ENCODE measurements at regions not wholly inside any gene's neighbourhood (a gene's known extent, or its start where the extent isn't known, plus 50 kb on each side); places are given as distances from the start of the nearest gene placed in this dataset.

GRCh38 chr1:102107441-102107840, 110.7 kb upstream of the OLFM3 start:
- Histone ChIP-seq H3K4me2 (ENCODE audit: low read depth, low read length) (no peak overlapping the region), H3K4me3 (ENCODE audit: low read length) (no peak overlapping the region), H3K4me1 (ENCODE audit: low read length) (no peaks in the 10 kb centered on the region), H3K9ac (ENCODE audit: low read length) (no peak overlapping the region), H3K79me2 (ENCODE audit: low read length) (no peaks in the 10 kb centered on the region), H3K36me3 (replicated peaks; ENCODE audit: insufficient read depth, low read length) (no peaks in the 10 kb centered on the region), H3K9me2 (replicated peaks; ENCODE audit: insufficient read depth, low read length) (no peaks in the 10 kb centered on the region), H4K20me1 (ENCODE audit: insufficient read depth, low read length) (no peaks in the 10 kb centered on the region), H3F3A (ENCODE audit: insufficient read depth, low read length) (no peaks in the 10 kb centered on the region), H3K27me3 (replicated peaks; ENCODE audit: insufficient read depth, low read length) (no peaks in the 10 kb centered on the region), H2AFZ (ENCODE audit: low read length) (no peak overlapping the region), H3K9me3 (replicated peaks; ENCODE audit: insufficient read depth, low read length) (no peaks in the 10 kb centered on the region), H3K27ac (ENCODE audit: low read length) (no peak overlapping the region)
- TF ChIP-seq EZH2phosphoT487 (IDR thresholded peaks at IDR 0.05; ENCODE audit: low read length) (no peak), EZH2 (optimal IDR thresholded peaks at IDR 0.05; ENCODE audit: low read depth, low read length) (no peak)
- TF ChIP-seq, protein P1, sequence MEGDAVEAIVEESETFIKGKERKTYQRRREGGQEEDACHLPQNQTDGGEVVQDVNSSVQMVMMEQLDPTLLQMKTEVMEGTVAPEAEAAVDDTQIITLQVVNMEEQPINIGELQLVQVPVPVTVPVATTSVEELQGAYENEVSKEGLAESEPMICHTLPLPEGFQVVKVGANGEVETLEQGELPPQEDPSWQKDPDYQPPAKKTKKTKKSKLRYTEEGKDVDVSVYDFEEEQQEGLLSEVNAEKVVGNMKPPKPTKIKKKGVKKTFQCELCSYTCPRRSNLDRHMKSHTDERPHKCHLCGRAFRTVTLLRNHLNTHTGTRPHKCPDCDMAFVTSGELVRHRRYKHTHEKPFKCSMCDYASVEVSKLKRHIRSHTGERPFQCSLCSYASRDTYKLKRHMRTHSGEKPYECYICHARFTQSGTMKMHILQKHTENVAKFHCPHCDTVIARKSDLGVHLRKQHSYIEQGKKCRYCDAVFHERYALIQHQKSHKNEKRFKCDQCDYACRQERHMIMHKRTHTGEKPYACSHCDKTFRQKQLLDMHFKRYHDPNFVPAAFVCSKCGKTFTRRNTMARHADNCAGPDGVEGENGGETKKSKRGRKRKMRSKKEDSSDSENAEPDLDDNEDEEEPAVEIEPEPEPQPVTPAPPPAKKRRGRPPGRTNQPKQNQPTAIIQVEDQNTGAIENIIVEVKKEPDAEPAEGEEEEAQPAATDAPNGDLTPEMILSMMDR (IDR thresholded peaks at IDR 0.05; ENCODE audit: low read length) = no peak
- DNase-seq = no peak

GRCh38 chr1:102105931-102106550, 109.3 kb upstream of the OLFM3 start:
- Histone ChIP-seq H3K9ac (ENCODE audit: low read length) (no peak overlapping the region), H3K79me2 (ENCODE audit: low read length) (no peaks in the 10 kb centered on the region), H3K9me3 (replicated peaks; ENCODE audit: insufficient read depth, low read length) (no peaks in the 10 kb centered on the region), H3K27ac (ENCODE audit: low read length) (no peak overlapping the region), H3K27me3 (replicated peaks; ENCODE audit: insufficient read depth, low read length) (no peaks in the 10 kb centered on the region), H3K4me1 (ENCODE audit: low read length) (no peaks in the 10 kb centered on the region), H2AFZ (ENCODE audit: low read length) (no peak overlapping the region), H3F3A (ENCODE audit: insufficient read depth, low read length) (no peaks in the 10 kb centered on the region), H4K20me1 (ENCODE audit: insufficient read depth, low read length) (no peaks in the 10 kb centered on the region), H3K4me3 (ENCODE audit: low read length) (no peak overlapping the region), H3K36me3 (replicated peaks; ENCODE audit: insufficient read depth, low read length) (no peaks in the 10 kb centered on the region), H3K9me2 (replicated peaks; ENCODE audit: insufficient read depth, low read length) (no peaks in the 10 kb centered on the region), H3K4me2 (ENCODE audit: low read depth, low read length) (no peak overlapping the region)
- no peak for DNase-seq
- no peak for TF ChIP-seq EZH2phosphoT487 (IDR thresholded peaks at IDR 0.05; ENCODE audit: low read length)

GRCh38 chr1:102103646-102104045, 106.9 kb upstream of the OLFM3 start:
- Histone ChIP-seq H3K27me3 (replicated peaks; ENCODE audit: insufficient read depth, low read length) (no peaks in the 10 kb centered on the region), H3K4me2 (ENCODE audit: low read depth, low read length) (no peak overlapping the region), H3K79me2 (ENCODE audit: low read length) (no peaks in the 10 kb centered on the region), H3K27ac (ENCODE audit: low read length) (no peak overlapping the region), H2AFZ (ENCODE audit: low read length) (no peak overlapping the region), H4K20me1 (ENCODE audit: insufficient read depth, low read length) (no peaks in the 10 kb centered on the region), H3K9me3 (replicated peaks; ENCODE audit: insufficient read depth, low read length) (no peaks in the 10 kb centered on the region), H3K9me2 (replicated peaks; ENCODE audit: insufficient read depth, low read length) (no peaks in the 10 kb centered on the region), H3K9ac (ENCODE audit: low read length) (no peak overlapping the region), H3K4me1 (ENCODE audit: low read length) (no peaks in the 10 kb centered on the region), H3K4me3 (ENCODE audit: low read length) (no peak overlapping the region), H3F3A (ENCODE audit: insufficient read depth, low read length) (no peaks in the 10 kb centered on the region), H3K36me3 (replicated peaks; ENCODE audit: insufficient read depth, low read length) (no peaks in the 10 kb centered on the region)
- TF ChIP-seq, protein P1 (IDR thresholded peaks at IDR 0.05; ENCODE audit: low read length) = no peak
- TF ChIP-seq EZH2phosphoT487 (IDR thresholded peaks at IDR 0.05; ENCODE audit: low read length) (no peak), EZH2 (optimal IDR thresholded peaks at IDR 0.05; ENCODE audit: low read depth, low read length) (no peak)
- no peak for DNase-seq

DNA sequence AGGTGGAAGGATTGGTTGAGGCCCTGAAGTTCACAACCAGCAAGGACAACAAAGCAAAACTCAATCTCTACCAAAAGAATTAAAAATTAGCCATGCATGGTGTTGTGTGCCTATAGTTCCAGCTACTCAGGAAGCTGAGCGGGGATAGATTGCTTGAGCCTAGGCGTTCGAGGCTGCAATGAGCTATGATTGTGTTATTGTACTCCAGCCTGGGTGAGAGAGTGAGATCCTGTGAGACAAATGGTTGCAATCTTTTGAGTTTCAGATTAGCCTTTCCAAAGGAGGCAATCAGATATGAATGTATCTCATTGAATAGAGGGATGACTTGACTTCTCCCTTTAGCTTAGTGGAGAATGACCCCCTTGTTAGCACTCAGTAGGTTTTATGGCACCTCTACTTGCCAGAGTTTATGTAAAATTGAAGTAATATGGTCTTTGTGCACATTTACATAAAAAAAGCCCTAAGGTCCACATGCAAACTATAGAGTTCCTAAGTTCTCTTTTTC, 105.6 kb upstream of the OLFM3 start:
- TF ChIP-seq, protein P1 (IDR thresholded peaks at IDR 0.05; ENCODE audit: low read length) = no peak
- TF ChIP-seq EZH2 (optimal IDR thresholded peaks at IDR 0.05; ENCODE audit: low read depth, low read length) (no peak), EZH2phosphoT487 (IDR thresholded peaks at IDR 0.05; ENCODE audit: low read length) (no peak)
- Histone ChIP-seq H3K27me3 (replicated peaks; ENCODE audit: insufficient read depth, low read length) (no peaks in the 10 kb centered on the region), H3K36me3 (replicated peaks; ENCODE audit: insufficient read depth, low read length) (no peaks in the 10 kb centered on the region), H3K9me3 (replicated peaks; ENCODE audit: insufficient read depth, low read length) (no peaks in the 10 kb centered on the region), H3K27ac (ENCODE audit: low read length) (no peak overlapping the region), H4K20me1 (ENCODE audit: insufficient read depth, low read length) (no peaks in the 10 kb centered on the region), H3K9me2 (replicated peaks; ENCODE audit: insufficient read depth, low read length) (no peaks in the 10 kb centered on the region), H3K4me2 (ENCODE audit: low read depth, low read length) (no peak overlapping the region), H3K79me2 (ENCODE audit: low read length) (no peaks in the 10 kb centered on the region), H3K4me1 (ENCODE audit: low read length) (no peaks in the 10 kb centered on the region), H3F3A (ENCODE audit: insufficient read depth, low read length) (no peaks in the 10 kb centered on the region), H3K4me3 (ENCODE audit: low read length) (no peak overlapping the region), H2AFZ (ENCODE audit: low read length) (no peak overlapping the region), H3K9ac (ENCODE audit: low read length) (no peak overlapping the region)
- DNase-seq = no peak

Measured in MM.1S (cell line).